SK-MEL-5 (cell line): ENCODE measurements at regions not wholly inside any gene's neighbourhood (a gene's known extent, or its start where the extent isn't known, plus 50 kb on each side); places are given as distances from the start of the nearest gene placed in this dataset.
"Not testable (repeated sequence)": the region's sequence is repeated elsewhere in the genome, so short reads cannot be mapped to it uniquely, and the experiment has no call there.

Experiments used
- DNase-seq: peaks from one replicate; pipeline ENCODE4 v3.0.0-alpha.2; 2016; ENCODE audit warnings: low read depth, low spot score
- in situ Hi-C: cut with HindIII; loops from 2 replicates; pipeline ENCODE4 v1.10.0; 2016; ENCODE audit warnings: low sequenced_read_pairs, high pct_unique_total_duplicates, low pct_unique_long_range_greater_than_20kb

DNA sequence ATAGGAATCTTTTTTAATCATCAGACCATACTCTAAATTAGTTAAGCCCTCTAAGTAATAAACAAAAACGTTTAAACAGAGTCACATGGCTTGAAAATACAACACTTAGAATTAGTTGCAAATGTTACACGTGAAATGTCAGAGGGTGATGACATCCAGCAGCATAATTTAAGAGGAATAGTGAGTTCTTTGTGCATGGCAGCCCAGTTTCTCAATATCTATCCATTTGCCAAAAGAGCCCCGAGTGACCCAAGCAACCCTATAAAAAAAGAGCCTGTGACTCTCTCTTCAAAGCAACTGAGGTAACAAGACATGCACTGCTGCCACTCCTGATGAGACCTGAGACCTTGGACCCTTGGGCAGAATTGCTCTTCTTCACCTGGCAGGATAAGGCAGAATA, 96.9 kb upstream of the RASA1 start:
- in situ Hi-C loops = no loop called here
- peak; percentile 72 for DNase-seq

DNA sequence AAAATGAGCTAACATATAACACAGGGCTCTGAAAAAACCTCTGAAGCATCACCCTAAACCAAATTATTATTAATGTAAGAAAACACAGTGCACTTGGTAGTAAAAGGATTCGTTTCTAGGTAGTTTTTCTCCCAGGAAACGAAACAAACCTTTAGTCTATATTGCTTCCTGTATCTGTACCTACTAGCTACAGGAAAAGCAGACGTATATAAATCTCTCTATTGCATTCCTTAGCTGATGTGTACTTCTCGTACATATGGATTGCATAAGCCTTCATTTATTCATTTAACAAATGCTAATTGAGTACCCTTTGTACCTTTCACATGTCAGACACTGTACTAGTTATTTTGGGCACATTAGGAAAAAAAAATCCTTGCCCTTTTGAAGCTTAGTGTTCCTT, 85.0 kb upstream of the RASA1 start:
- DNase-seq = no peak
- in situ Hi-C loops = no loop called here

DNA sequence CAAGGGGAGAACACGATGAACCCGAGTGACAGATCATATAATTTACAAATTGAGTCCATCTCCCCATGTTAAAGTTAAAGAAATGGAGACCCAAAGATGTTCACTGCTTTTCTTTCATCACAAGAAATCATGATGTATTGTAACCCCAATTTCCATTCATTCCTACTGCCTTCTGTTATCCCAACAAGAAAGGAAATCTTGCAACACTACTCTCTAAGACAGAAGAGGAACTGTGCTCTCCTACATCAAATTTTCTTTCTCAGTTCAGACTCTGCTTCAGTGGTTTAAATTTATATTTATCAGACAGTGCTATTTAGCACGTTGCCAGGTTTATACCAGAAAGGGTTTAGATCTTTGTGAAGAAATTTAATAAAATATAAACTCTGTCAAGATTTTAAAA, 83.8 kb upstream of the RASA1 start:
- DNase-seq = no peak
- in situ Hi-C loops = no loop called here

DNA sequence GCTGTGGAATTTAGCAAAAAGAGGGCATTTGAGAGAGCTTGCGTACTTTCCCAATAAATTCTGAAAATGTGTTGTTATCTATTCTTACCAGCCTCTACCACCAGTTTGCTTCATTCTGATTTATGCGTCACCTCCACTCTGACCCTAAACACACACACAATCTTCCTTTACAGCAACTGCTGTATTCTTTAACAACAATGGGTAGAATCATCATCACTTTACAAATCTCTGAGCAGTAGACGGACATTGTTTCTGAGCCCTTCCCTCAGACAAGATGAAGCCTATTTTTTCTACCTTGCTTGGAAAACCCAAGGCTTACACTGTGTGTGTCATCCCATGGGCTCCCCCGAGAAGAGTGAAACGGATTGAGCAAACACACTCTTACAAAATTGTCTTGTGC, 83.1 kb upstream of the RASA1 start:
- in situ Hi-C loops = no loop called here

DNA sequence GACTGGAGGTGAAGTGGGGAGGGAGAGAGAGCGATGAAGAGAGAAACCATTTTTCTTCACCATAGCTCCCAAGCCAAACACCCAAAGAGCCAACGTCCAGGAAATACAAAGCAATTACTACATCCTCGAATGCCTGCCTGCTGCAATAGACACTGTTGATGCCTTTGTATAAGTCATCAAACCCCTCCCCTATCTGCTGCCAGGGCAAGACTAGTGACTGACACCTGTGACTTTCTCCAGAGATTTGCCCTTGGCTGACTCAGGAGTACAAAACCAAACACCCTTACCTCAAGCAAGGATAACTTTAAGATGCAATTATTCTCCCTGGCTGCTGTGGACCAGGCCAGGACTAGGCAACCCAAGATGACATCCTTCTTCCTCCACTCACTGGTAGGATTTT, 81.8 kb upstream of the RASA1 start:
- DNase-seq = no peak
- in situ Hi-C loops = no loop called here

More for the DNA sequence above, 83.1 kb upstream of the RASA1 start:
- DNase-seq = no peak

DNA sequence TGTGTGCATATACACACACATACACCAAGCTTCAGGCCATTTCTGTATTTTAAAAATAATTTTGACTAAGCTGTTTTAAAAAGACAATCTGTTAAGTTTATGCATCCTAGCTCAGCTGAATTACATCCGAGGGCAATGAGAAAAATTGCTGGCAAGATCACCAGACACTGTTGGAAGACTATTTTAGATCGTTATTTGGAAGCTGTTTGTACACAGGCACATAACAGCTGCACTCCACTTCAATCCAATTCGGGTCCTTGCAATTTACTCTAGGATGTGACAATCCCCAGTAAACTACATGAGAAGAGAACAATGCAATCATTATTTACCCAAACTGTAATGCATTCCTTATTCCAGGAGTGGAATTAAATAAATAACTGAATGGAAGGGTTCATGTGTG, 79.3 kb upstream of the RASA1 start:
- in situ Hi-C loops = no loop called here

DNA sequence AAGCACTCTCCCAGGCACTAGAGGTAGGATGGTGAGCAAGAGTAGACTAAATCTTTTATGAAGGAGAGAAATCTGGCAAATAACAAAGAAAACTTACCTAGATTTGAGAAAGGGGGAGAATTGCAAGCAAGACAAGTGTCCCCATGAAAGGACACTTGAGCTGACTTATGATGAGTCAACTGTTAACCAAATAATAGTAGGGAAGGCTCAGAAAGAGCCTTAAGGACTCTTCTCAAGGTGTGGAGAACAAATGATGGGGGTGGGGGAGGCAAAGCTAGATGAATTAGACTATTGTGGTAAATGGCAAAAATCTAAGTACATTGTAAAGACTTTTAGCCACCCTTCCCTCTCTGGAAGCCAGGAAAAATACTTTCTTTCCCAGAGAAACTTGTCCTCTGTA, 77.6 kb upstream of the RASA1 start:
- in situ Hi-C loops = no loop called here
- DNase-seq = no peak

More for the DNA sequence above, 79.3 kb upstream of the RASA1 start:
- DNase-seq = peak; percentile 10

DNA sequence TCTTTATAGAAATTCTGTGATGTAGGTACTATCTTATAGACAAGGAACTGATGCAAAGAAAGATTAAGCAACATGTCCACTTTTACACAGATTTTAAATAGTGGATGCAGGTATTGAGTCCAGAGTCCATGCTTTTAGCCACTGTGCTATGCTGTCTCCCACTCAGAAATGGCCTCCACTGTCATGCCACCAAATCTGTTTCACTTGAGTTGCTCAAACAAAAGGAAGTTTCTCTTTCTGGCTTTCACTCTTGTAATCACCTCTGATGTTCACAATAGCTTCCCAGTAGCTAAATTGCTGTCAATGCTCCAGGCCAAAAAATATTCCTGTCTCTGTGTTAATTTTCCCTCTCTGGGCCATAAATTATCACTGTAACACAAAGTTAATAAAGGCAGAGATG, 77.0 kb upstream of the RASA1 start:
- in situ Hi-C loops = no loop called here
- no peak for DNase-seq

DNA sequence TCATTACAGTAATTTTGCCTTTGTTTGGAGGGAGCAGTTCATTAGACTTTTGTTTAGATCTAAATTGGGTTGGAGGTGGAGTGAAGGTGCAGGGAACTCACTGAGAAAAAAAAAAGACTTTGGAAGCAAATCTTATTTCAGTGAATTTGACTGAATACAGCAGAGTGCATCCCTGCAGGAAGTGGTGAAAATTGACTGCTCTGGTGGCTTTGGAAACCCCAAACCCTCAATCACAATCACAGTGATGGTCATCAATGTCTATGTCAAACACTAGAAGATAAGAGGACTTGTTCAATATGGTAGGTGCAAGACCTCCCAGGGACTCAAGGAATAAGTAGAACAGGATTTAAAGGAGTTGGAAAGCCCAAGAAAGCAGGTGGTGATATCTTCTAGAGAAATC, 76.0 kb upstream of the RASA1 start:
- in situ Hi-C loops = no loop called here
- no peak for DNase-seq

DNA sequence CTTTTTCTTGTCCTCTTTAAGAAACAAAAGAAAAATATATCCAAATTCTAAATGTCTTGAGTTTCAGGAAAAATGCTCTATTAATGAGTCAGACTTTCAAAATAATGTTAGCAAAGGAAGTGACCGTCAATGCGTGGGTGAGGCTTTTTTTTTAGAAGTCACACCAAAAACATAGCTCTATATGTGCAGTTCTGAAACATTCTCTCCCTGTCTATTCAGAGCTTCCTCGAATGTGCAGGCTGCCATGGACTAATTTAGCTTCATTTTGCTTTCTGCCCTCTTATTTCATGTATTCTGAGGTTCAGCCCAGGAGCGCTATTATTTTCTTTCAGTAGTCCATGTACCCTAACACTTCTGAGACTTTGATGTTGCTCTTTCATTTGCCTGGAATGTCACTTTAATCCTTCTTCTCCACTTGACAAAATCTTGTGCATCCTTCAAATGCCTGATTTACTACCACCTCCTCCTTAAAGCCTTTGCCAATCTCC, 72.5 kb upstream of the RASA1 start:
- no peak for DNase-seq
- in situ Hi-C loops = no loop called here

DNA sequence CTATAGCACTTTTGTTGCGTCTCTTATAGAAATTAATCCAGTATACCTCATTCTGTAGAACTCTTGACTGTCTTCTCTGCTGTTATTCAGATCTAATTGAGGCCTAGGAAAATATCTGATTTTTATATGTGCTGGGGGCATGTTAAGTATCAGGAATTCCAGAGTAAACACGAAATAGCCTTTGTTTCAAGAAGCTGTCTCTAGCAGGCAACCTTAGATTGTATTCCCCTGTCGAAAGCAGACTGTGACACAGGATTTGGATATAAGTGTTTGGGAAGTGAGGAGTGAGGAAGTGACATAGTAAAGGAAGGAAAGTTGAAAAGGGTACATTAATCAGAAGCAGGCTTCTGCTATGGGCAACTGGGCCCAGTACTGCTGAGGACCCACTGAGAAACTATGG, 72.1 kb upstream of the RASA1 start:
- in situ Hi-C loops = no loop called here
- DNase-seq = no peak

DNA sequence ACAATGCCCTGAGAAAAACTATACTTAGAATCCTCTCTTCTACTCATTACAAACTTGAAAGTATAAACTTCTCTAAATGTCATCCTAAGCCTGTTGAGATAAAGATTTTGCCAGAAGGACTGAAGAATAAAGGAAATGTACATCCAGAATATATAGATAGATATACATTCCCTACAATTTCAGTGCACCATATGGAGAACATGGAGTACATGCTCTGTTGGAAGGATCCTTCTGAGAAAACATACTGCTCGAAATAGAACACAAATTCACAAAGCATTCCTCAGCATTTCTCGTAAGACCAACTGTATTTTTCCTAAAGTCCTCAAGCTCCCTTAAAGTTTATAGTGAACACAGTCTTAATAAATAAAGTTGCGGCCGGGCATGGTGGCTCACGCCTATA, 69.7 kb upstream of the RASA1 start:
- DNase-seq = no peak
- in situ Hi-C loops = no loop called here

DNA sequence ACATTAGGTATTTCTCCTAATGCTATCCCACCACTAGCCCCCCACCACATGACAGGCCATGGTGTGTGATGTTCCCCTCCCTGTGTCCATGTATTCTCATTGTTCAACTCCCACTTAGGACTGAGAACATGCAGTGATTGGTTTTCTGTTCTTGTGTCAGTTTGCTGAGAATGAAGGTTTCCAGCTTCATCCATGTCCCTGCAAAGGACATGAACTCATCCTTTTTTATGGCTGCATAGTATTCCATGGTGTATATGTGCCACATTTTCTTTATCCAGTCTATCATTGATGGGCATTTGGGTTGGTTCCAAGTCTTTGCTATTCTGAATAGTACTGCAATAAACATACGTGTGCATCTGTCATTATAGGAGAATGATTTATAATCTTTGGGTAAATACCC, 68.4 kb upstream of the RASA1 start:
- DNase-seq, in situ Hi-C loops: not testable (repeated sequence)

DNA sequence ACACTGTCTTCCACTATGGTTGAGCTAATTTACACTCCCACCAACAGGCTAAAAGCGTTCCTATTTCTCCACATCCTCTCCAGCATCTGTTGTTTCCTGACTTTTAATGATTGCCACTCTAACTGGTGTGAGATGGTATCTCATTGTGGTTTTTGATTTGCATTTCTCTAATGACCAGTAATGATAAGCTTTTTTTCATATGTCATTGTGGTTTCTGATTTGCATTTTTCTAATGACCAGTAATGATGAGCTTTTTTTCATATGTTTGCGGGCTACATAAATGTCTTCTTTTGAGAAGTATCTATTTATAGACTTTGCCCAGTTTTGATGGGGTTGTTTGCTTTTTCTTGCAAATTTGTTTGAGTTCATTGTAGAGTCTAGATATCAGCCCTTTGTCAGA, 68.0 kb upstream of the RASA1 start:
- not testable (repeated sequence) for DNase-seq

DNA sequence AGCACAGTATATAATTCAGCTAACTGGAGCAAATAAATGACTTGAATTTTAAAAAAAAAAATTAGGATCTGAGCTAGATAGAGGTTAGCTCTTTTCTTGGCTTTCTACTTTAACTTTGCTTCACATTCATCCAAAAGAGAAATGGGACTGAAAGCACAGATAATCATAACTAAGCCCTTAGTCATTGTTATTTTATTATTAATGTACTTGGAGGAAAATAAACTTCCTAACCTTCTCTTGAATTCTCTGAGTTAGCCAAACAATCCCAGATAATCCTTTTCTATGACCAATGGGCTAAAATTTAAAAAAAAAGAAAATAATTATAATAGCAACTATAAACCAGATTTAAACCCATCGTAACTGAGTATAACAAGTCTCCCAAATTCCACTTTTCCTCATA, 57.6 kb upstream of the RASA1 start:
- DNase-seq = no peak

More for the DNA sequence above, 68.0 kb upstream of the RASA1 start:
- in situ Hi-C loops = not testable (repeated sequence)

DNA sequence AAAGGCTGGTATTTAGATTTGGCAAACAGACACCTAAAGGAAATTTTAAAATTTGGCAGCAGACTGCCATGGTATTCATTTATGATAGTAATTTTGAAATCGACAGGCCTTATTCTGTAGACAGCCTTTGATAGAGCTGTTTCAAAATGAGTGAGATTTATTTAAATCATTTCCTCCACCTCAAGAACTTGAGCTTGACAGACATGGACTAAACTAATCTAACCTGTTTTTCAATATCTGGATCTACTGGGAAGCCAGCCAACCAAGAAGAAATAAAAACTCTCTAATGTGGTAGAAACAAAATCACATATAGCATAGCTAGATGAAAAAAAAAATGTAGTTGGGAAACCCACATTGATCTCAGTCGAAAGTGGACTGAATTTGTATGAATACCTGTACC, 56.9 kb upstream of the RASA1 start:
- in situ Hi-C loops = no loop called here
- no peak for DNase-seq

More for the DNA sequence above, 57.6 kb upstream of the RASA1 start:
- in situ Hi-C loops = no loop called here

DNA sequence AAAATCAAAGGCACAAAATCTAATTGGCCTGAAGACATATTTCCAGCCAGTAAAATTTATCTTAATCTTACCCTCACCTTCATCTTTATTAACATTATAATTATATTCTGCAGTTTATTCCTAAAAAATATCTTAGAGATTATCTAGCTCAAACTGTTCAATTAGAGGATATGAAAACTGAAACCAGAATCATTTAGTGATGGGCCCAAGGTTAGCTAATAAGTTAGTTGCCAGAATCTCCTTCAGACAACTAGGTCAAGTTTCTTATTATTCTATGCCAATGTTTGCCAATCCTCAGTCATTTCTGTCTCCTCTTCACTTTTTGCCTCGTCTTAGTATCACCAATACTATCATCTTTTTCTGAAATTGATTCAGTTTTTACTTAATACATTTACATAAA, 56.0 kb upstream of the RASA1 start:
- DNase-seq = no peak
- in situ Hi-C loops = no loop called here

DNA sequence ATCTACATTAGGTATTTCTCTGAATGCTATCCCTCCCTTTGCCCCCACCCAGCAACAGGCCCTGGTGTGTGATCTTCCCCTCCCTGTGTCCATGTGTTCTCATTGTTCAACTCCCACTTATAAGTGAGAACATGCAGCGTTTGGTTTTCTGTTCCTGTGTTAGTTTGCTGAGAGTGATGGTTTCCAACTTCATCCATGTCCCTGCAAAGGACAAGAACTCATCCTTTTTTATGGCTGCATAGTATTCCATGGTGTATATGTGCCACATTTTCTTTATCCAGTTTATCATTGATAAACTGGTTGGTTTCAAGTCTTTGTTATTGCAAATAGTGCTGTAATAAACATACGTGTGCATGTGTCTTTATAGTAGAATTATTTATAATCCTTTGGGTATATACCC, 55.5 kb upstream of the RASA1 start:
- in situ Hi-C loops, DNase-seq: not testable (repeated sequence)

DNA sequence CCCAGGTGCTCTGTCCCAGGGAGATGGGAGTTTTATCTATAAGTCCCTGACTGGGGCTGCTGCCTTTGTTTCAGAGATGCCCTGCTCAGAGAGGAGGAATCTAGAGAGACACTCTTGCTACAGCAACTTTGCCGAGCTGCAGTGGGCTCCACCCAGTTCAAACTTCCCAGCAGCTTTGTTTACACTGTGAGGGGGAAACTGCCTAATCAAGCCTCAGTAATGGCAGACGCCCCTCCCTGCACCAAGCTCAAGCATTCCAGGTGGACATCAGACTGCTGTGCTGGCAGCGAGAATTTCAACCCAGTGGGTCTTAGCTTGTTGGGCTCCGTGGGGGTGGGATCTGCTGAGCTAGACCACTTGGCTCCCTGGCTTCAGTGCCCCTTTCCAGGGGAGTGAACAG, 50.2 kb upstream of the RASA1 start:
- in situ Hi-C loops, DNase-seq: not testable (repeated sequence)
